Spleen (tissue), 11 donors: ENCODE measurements at regions not wholly inside any gene's neighbourhood (a gene's known extent, or its start where the extent isn't known, plus 50 kb on each side); places are given as distances from the start of the nearest gene placed in this dataset.

Experiments
- DNase-seq: peaks from one replicate; pipeline ENCODE4 v3.0.0-alpha.2; 2020
- H3K27ac ChIP-seq, 8 donors: fragments of 200-600 bp; sonication (generic) in 7 of 8; 1 replicate in 4 of 8; 2 replicates in 4 of 8; pipeline versions ENCODE4 v1.5.0 to v1.8.0; 2016 to 2021; ENCODE audit warnings: inconsistent platforms in 4 of 8, mild to moderate bottlenecking in 4 of 8, moderate library complexity in 1 of 8
- H3K27me3 ChIP-seq, 7 donors: fragments of 200-600 bp; sonication (generic) in 6 of 7; replicated peaks in 1 of 7; 1 replicate in 4 of 7; 2 replicates in 3 of 7; pipeline versions ENCODE4 v1.5.0 to v1.8.0; 2016 to 2021; ENCODE audit warnings: inconsistent platforms in 3 of 7, mild to moderate bottlenecking in 1 of 7
- H3K36me3 ChIP-seq, 6 donors: fragments of 200-600 bp; sonication (generic) in 5 of 6; 1 replicate in 4 of 6; 2 replicates in 2 of 6; pipeline versions ENCODE4 v1.5.0 to v1.8.0; 2016 to 2021; ENCODE audit warnings: inconsistent platforms in 2 of 6
- H3K4me1 ChIP-seq, 6 donors: fragments of 200-600 bp; sonication (generic) in 5 of 6; 1 replicate in 3 of 6; 2 replicates in 3 of 6; pipeline versions ENCODE4 v1.5.0 to v1.8.0; 2016 to 2021; ENCODE audit warnings: inconsistent platforms in 3 of 6
- H3K4me3 ChIP-seq, 8 donors: fragments of 200-600 bp; sonication (generic) in 7 of 8; 1 replicate in 4 of 8; 2 replicates in 4 of 8; pipeline versions ENCODE4 v1.5.0 to v1.8.0; 2016 to 2021; ENCODE audit warnings: inconsistent platforms in 4 of 8, mild to moderate bottlenecking in 4 of 8, moderate library complexity in 2 of 8
- H3K9me3 ChIP-seq, 8 donors: fragments of 200-600 bp; sonication (generic) in 7 of 8; 1 replicate in 4 of 8; 2 replicates in 4 of 8; pipeline versions ENCODE4 v1.5.0 to v1.8.0; 2016 to 2021; ENCODE audit warnings: inconsistent platforms in 4 of 8
- POLR2A ChIP-seq, 3 donors: fragments of 450-650 bp; IDR thresholded peaks; one replicate each; pipeline ENCODE4 v1.5.1; 2017; ENCODE audit warnings: antibody characterized with exemption in 3 of 3, mild to moderate bottlenecking in 1 of 3
- POLR2AphosphoS5 ChIP-seq, 3 donors: sonication (generic); formaldehyde crosslinking; IDR thresholded peaks; one replicate each; pipeline ENCODE4 v1.5.1; 2017; ENCODE audit warnings: antibody characterized with exemption in 3 of 3
- WGBS, 5 donors: extraction: QIAGEN DNeasy Blood & Tissue Kit in 3 of 5; methylation state at CpG; one replicate each; pipeline versions ENCODE4 v1.1.5 to v1.1.7; 2013 to 2018; 5-methylcytosine and 5-hydroxymethylcytosine counted together
- intact Hi-C: fragments of 100-400 bp; cut with DNase I; formaldehyde crosslinking; loops from one replicate; pipeline ENCODE4 v1.15.0; 2023; ENCODE audit warnings: low total_unique reads
- TF ChIP-seq, protein P1 (sequence below), 11 experiments: fragments of 200-600 bp in 7 of 11; fragments of 450-650 bp in 4 of 11; sonication (generic) in 4 of 11; IDR thresholded peaks in 8 of 11; conservative IDR thresholded peaks in 3 of 11; 1 replicate in 7 of 11; 2 replicates in 4 of 11; pipeline versions ENCODE4 v1.4.0 to v1.8.0; 2016 to 2021; ENCODE audit warnings: antibody characterized with exemption in 11 of 11, inconsistent platforms in 4 of 11, mild to moderate bottlenecking in 1 of 11
- donor health status: healthy with polysubstance abuse.
- donor health status: DM: no; HTN: no; CAD: no; lungs with moderate emphysema.
- donor health status: DM: no; HTN: no; CAD: no.
- donor health status: Bipolar disorder and iron deficiency.
- donor health status: healthy.
- donor health status: DM: no; HTN: no; CAD: no.
- donor health status: DM: yes; HTN: yes; CAD: no.

- 49 to 92% (median 72%) methylated on average over 2 of the region's 2 CpGs for WGBS, 5 donors
- TF ChIP-seq POLR2A (IDR thresholded peaks at IDR 0.05) (no peak), POLR2AphosphoS5 (IDR thresholded peaks at IDR 0.05) (no peak)
- TF ChIP-seq, protein P1, sequence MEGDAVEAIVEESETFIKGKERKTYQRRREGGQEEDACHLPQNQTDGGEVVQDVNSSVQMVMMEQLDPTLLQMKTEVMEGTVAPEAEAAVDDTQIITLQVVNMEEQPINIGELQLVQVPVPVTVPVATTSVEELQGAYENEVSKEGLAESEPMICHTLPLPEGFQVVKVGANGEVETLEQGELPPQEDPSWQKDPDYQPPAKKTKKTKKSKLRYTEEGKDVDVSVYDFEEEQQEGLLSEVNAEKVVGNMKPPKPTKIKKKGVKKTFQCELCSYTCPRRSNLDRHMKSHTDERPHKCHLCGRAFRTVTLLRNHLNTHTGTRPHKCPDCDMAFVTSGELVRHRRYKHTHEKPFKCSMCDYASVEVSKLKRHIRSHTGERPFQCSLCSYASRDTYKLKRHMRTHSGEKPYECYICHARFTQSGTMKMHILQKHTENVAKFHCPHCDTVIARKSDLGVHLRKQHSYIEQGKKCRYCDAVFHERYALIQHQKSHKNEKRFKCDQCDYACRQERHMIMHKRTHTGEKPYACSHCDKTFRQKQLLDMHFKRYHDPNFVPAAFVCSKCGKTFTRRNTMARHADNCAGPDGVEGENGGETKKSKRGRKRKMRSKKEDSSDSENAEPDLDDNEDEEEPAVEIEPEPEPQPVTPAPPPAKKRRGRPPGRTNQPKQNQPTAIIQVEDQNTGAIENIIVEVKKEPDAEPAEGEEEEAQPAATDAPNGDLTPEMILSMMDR (IDR thresholded peaks at IDR 0.05 in 8 of 11, conservative IDR thresholded peaks at IDR 0.05 in 3 of 11) = no peak
- Histone ChIP-seq H3K36me3 (no peaks in the 10 kb centered on the region), H3K27ac (no peak overlapping the region), H3K9me3 (no peaks in the 10 kb centered on the region), H3K4me3 (no peak overlapping the region), H3K27me3 (no peaks in the 10 kb centered on the region), H3K4me1 (no peaks in the 10 kb centered on the region)
- no peak for DNase-seq
- intact Hi-C loops = no loop called here
Observed at GRCh38 chr2:76455910-76456309, 745.2 kb upstream of the GCFC2 start.

DNA sequence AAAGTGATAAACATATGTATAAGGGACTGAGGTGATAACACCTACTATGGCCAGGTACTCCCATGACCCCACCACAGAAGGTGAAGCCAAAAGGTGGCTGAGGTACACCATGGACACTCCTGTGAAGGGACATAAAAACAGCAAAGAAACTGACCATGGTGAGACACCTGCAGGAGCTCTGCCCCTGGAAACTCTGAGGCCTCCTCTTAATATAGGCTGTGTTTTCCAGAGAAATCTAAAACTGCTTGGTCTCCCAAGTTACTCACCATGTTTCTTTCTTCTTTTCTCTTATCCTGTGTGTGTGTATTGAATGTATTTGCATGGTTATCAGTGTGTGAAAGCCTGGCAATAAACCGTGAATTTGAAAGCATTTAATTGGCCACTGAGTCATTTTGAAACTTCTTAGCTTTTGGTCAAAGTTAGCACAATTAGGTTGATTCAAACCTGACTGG lies 739.3 kb upstream of the GCFC2 start:
- H3K4me3 ChIP-seq = no peak overlapping the region
- no peak for DNase-seq
- TF ChIP-seq POLR2AphosphoS5 (IDR thresholded peaks at IDR 0.05) = no peak
- TF ChIP-seq, protein P1 (IDR thresholded peaks at IDR 0.05 in 8 of 11, conservative IDR thresholded peaks at IDR 0.05 in 3 of 11) = no peak
- TF ChIP-seq POLR2A (IDR thresholded peaks at IDR 0.05) = no peak
- H3K36me3 ChIP-seq = no peaks in the 10 kb centered on the region
- no peak overlapping the region for H3K27ac ChIP-seq
- intact Hi-C loops = no loop called here
- peaks cover 0 to 8% (median 2%) of the 10 kb centered on the region in 8 donors for H3K9me3 ChIP-seq
- 60 to 81% (median 67%) methylated on average over 1 of the region's 1 CpG for WGBS, 5 donors
- H3K4me1 ChIP-seq = no peaks in the 10 kb centered on the region
- H3K27me3 ChIP-seq = no peaks in the 10 kb centered on the region

DNA sequence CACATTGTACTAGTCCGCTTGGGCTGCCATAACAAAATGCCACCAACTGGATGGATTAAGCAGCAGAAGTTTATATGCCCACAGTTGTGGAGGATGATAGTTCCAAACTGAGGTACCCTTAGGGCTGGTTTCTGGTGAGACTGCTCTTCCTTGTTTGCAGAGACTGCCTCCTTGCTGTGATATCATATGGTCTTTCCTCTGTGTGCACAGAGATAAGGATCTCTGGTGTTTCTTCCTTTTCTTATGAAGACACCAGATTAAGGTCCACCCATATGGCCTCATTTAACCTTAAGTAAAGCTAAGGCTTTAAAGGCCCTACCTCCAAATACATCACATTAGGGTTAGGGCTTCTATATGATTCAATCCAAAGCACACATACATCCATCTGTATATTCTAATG lies 738.2 kb upstream of the GCFC2 start:
- peaks cover 0 to 17% (median 2%) of the 10 kb centered on the region in 8 donors for H3K9me3 ChIP-seq
- TF ChIP-seq POLR2AphosphoS5 (IDR thresholded peaks at IDR 0.05) = no peak
- TF ChIP-seq POLR2A (IDR thresholded peaks at IDR 0.05) = no peak
- TF ChIP-seq, protein P1 (IDR thresholded peaks at IDR 0.05 in 8 of 11, conservative IDR thresholded peaks at IDR 0.05 in 3 of 11) = no peak
- no peak overlapping the region for H3K4me3 ChIP-seq
- no peak for DNase-seq
- H3K27ac ChIP-seq = no peak overlapping the region
- intact Hi-C loops = no loop called here
- no peaks in the 10 kb centered on the region for H3K36me3 ChIP-seq
- no peaks in the 10 kb centered on the region for H3K27me3 ChIP-seq
- 86 to 100% (median 94%) methylated on average over 1 of the region's 1 CpG for WGBS, 5 donors
- no peaks in the 10 kb centered on the region for H3K4me1 ChIP-seq

- TF ChIP-seq POLR2AphosphoS5 (IDR thresholded peaks at IDR 0.05) = no peak
- TF ChIP-seq, protein P1 (IDR thresholded peaks at IDR 0.05 in 8 of 11, conservative IDR thresholded peaks at IDR 0.05 in 3 of 11) = no peak
- TF ChIP-seq POLR2A (IDR thresholded peaks at IDR 0.05) = no peak
- H3K36me3 ChIP-seq = no peaks in the 10 kb centered on the region
- intact Hi-C loops = no loop called here
- peaks cover 0 to 17% (median 2%) of the 10 kb centered on the region in 8 donors for H3K9me3 ChIP-seq
- no peak overlapping the region for H3K4me3 ChIP-seq
- WGBS, 5 donors = 64 to 74% (median 66%) methylated on average over 3 of the region's 3 CpGs
- H3K27ac ChIP-seq = no peak overlapping the region
- no peaks in the 10 kb centered on the region for H3K4me1 ChIP-seq
- DNase-seq = no peak
- H3K27me3 ChIP-seq = no peaks in the 10 kb centered on the region
Observed at GRCh38 chr2:76447294-76447693, 736.6 kb upstream of the GCFC2 start.
